Activated naive CD4-positive, alpha-beta T cell treated with anti-CD3 and anti-CD28 coated beads, Interleukin-2, amount 50 U/mL, for 24 hours (primary cell): ENCODE measurements at regions not wholly inside any gene's neighbourhood (a gene's known extent, or its start where the extent isn't known, plus 50 kb on each side); places are given as distances from the start of the nearest gene placed in this dataset.

ENCODE experiments used
- H3K27ac Mint-ChIP-seq: one replicate; pipeline ENCODE4 v1.8.0; 2021; ENCODE audit warnings: mild to moderate bottlenecking, mixed read lengths
- H3K27me3 Mint-ChIP-seq: one replicate; pipeline ENCODE4 v1.8.0; 2021; ENCODE audit warnings: mixed read lengths
- H3K36me3 Mint-ChIP-seq: one replicate; pipeline ENCODE4 v1.8.0; 2021; ENCODE audit warnings: mixed read lengths
- H3K4me1 Mint-ChIP-seq: one replicate; pipeline ENCODE4 v1.8.0; 2021; ENCODE audit warnings: mixed read lengths
- H3K4me3 Mint-ChIP-seq: one replicate; pipeline ENCODE4 v1.8.0; 2021; ENCODE audit warnings: mild to moderate bottlenecking, mixed read lengths
- H3K9me3 Mint-ChIP-seq: one replicate; pipeline ENCODE4 v1.8.0; 2021; ENCODE audit warnings: mixed read lengths

- H3K9me3 Mint-ChIP-seq, result no peaks in the 10 kb centered on the region
- peaks cover under 1% of the 10 kb centered on the region for H3K27me3 Mint-ChIP-seq
- H3K36me3 Mint-ChIP-seq, result no peaks in the 10 kb centered on the region
Observed at GRCh38 chr4:158004101-158004500, 168.7 kb downstream of the GASK1B start.

GRCh38 chr4:158003212-158003611 is 169.6 kb downstream of the GASK1B start:
- Mint-ChIP-seq H3K27me3 (no peaks in the 10 kb centered on the region), H3K4me1 (no peaks in the 10 kb centered on the region), H3K9me3 (no peaks in the 10 kb centered on the region), H3K36me3 (no peaks in the 10 kb centered on the region), H3K4me3 (no peak overlapping the region), H3K27ac (no peak overlapping the region)

More at GRCh38 chr4:158004101-158004500, 168.7 kb downstream of the GASK1B start:
- Mint-ChIP-seq H3K4me3 (no peak overlapping the region), H3K27ac (no peak overlapping the region), H3K4me1 (no peaks in the 10 kb centered on the region)

GRCh38 chr4:158002173-158002572 is 170.7 kb downstream of the GASK1B start:
- no peaks in the 10 kb centered on the region for H3K9me3 Mint-ChIP-seq
- no peaks in the 10 kb centered on the region for H3K36me3 Mint-ChIP-seq
- H3K4me1 Mint-ChIP-seq, result no peaks in the 10 kb centered on the region
- no peak overlapping the region for H3K27ac Mint-ChIP-seq
- H3K4me3 Mint-ChIP-seq, result no peak overlapping the region
- H3K27me3 Mint-ChIP-seq, result peaks cover 2% of the 10 kb centered on the region

- H3K36me3 Mint-ChIP-seq, result no peaks in the 10 kb centered on the region
- peaks cover 2% of the 10 kb centered on the region for H3K27me3 Mint-ChIP-seq
- H3K4me3 Mint-ChIP-seq, result no peak overlapping the region
- no peaks in the 10 kb centered on the region for H3K9me3 Mint-ChIP-seq
- no peaks in the 10 kb centered on the region for H3K4me1 Mint-ChIP-seq
- no peak overlapping the region for H3K27ac Mint-ChIP-seq
Observed at GRCh38 chr4:158001756-158002155, 171.1 kb downstream of the GASK1B start.

- Mint-ChIP-seq H3K27ac (no peak overlapping the region), H3K36me3 (no peaks in the 10 kb centered on the region), H3K4me1 (no peaks in the 10 kb centered on the region), H3K27me3 (peaks cover 2% of the 10 kb centered on the region), H3K4me3 (no peak overlapping the region), H3K9me3 (no peaks in the 10 kb centered on the region)
Observed at GRCh38 chr4:157999723-158000122, 173.1 kb downstream of the GASK1B start.

- no peaks in the 10 kb centered on the region for H3K4me1 Mint-ChIP-seq
- no peak overlapping the region for H3K27ac Mint-ChIP-seq
- peaks cover 2% of the 10 kb centered on the region for H3K27me3 Mint-ChIP-seq
- H3K4me3 Mint-ChIP-seq, result no peak overlapping the region
- no peaks in the 10 kb centered on the region for H3K9me3 Mint-ChIP-seq
- no peaks in the 10 kb centered on the region for H3K36me3 Mint-ChIP-seq
Observed at GRCh38 chr4:157997296-157997695, 175.5 kb downstream of the GASK1B start.

GRCh38 chr4:157996061-157997028 is 176.5 kb downstream of the GASK1B start:
- H3K27me3 Mint-ChIP-seq, result peaks cover 2% of the 10 kb centered on the region
- no peaks in the 10 kb centered on the region for H3K4me1 Mint-ChIP-seq
- no peak overlapping the region for H3K4me3 Mint-ChIP-seq
- no peaks in the 10 kb centered on the region for H3K36me3 Mint-ChIP-seq
- H3K9me3 Mint-ChIP-seq, result no peaks in the 10 kb centered on the region
- H3K27ac Mint-ChIP-seq, result no peak overlapping the region

- no peak overlapping the region for H3K4me3 Mint-ChIP-seq
Observed at GRCh38 chr4:157994863-157995262, 178.0 kb downstream of the GASK1B start.

GRCh38 chr4:157992948-157993839 is 179.6 kb downstream of the GASK1B start:
- Mint-ChIP-seq H3K36me3 (no peaks in the 10 kb centered on the region), H3K27me3 (peaks cover 2% of the 10 kb centered on the region), H3K4me1 (no peaks in the 10 kb centered on the region), H3K9me3 (no peaks in the 10 kb centered on the region), H3K27ac (no peak overlapping the region), H3K4me3 (no peak overlapping the region)

More at GRCh38 chr4:157994863-157995262, 178.0 kb downstream of the GASK1B start:
- H3K27me3 Mint-ChIP-seq, result peaks cover 2% of the 10 kb centered on the region
- H3K36me3 Mint-ChIP-seq, result no peaks in the 10 kb centered on the region
- no peak overlapping the region for H3K27ac Mint-ChIP-seq
- no peaks in the 10 kb centered on the region for H3K9me3 Mint-ChIP-seq
- no peaks in the 10 kb centered on the region for H3K4me1 Mint-ChIP-seq

- Mint-ChIP-seq H3K4me3 (peak overlapping the region; percentile 33), H3K36me3 (no peaks in the 10 kb centered on the region), H3K27ac (no peak overlapping the region), H3K27me3 (no peaks in the 10 kb centered on the region), H3K4me1 (no peaks in the 10 kb centered on the region), H3K9me3 (no peaks in the 10 kb centered on the region)
Observed at GRCh38 chr4:157992038-157992705, 180.7 kb downstream of the GASK1B start.

GRCh38 chr4:157988641-157989040 is 184.2 kb downstream of the GASK1B start:
- no peak overlapping the region for H3K4me3 Mint-ChIP-seq
- H3K27me3 Mint-ChIP-seq, result peaks cover 6% of the 10 kb centered on the region
- H3K4me1 Mint-ChIP-seq, result no peaks in the 10 kb centered on the region
- no peaks in the 10 kb centered on the region for H3K36me3 Mint-ChIP-seq
- no peaks in the 10 kb centered on the region for H3K9me3 Mint-ChIP-seq
- no peak overlapping the region for H3K27ac Mint-ChIP-seq

GRCh38 chr4:157984285-157984911 is 188.4 kb downstream of the GASK1B start:
- Mint-ChIP-seq H3K9me3 (no peaks in the 10 kb centered on the region), H3K27me3 (peaks cover 9% of the 10 kb centered on the region), H3K36me3 (no peaks in the 10 kb centered on the region), H3K27ac (no peak overlapping the region), H3K4me3 (no peak overlapping the region), H3K4me1 (no peaks in the 10 kb centered on the region)

- Mint-ChIP-seq H3K4me3 (no peak overlapping the region), H3K9me3 (no peaks in the 10 kb centered on the region), H3K27me3 (peaks cover 12% of the 10 kb centered on the region), H3K36me3 (no peaks in the 10 kb centered on the region), H3K4me1 (peaks cover 4% of the 10 kb centered on the region), H3K27ac (no peak overlapping the region)
Observed at GRCh38 chr4:157983300-157983699, 189.5 kb downstream of the GASK1B start.

- H3K4me1 Mint-ChIP-seq, result peaks cover 4% of the 10 kb centered on the region
- no peaks in the 10 kb centered on the region for H3K36me3 Mint-ChIP-seq
- H3K4me3 Mint-ChIP-seq, result no peak overlapping the region
- H3K9me3 Mint-ChIP-seq, result no peaks in the 10 kb centered on the region
- H3K27ac Mint-ChIP-seq, result no peak overlapping the region
- peaks cover 11% of the 10 kb centered on the region for H3K27me3 Mint-ChIP-seq
Observed at GRCh38 chr4:157980158-157980557, 192.7 kb downstream of the GASK1B start.
